Neutrophil (primary cell): ENCODE measurements at regions not wholly inside any gene's neighbourhood (a gene's known extent, or its start where the extent isn't known, plus 50 kb on each side); places are given as distances from the start of the nearest gene placed in this dataset.

Experiments
- H3K27ac ChIP-seq: fragments of 200-600 bp; sonication (generic); 2 replicates; pipeline ENCODE4 v1.5.1; 2016; ENCODE audit warnings: mild to moderate bottlenecking, moderate library complexity
- H3K27me3 ChIP-seq: fragments of 200-600 bp; sonication (generic); 2 replicates; pipeline ENCODE4 v1.6.0; 2016; ENCODE audit warnings: mild to moderate bottlenecking
- H3K36me3 ChIP-seq: fragments of 200-600 bp; sonication (generic); 2 replicates; pipeline ENCODE4 v1.5.1; 2017
- H3K4me1 ChIP-seq, 2 experiments: fragments of 200-600 bp in 1 of 2; sonication (generic) in 1 of 2; 1 replicate in 1 of 2; 2 replicates in 1 of 2; pipeline versions ENCODE4 v1.5.1 to v1.6.1; 2013 to 2016; ENCODE audit warnings: low read depth in 1 of 2, low read length in 1 of 2, mild to moderate bottlenecking in 1 of 2, moderate library complexity in 1 of 2; ENCODE audit not compliant: control insufficient read depth in 1 of 2, insufficient read depth in 1 of 2
- H3K4me3 ChIP-seq, 2 experiments: fragments of 200-600 bp in 1 of 2; sonication (generic) in 1 of 2; 1 replicate in 1 of 2; 2 replicates in 1 of 2; pipeline ENCODE4 v1.5.1; 2013 to 2016; ENCODE audit warnings: low read depth in 1 of 2, low read length in 1 of 2, mild to moderate bottlenecking in 1 of 2, moderate library complexity in 1 of 2
- H3K9me3 ChIP-seq: fragments of 200-600 bp; sonication (generic); 2 replicates; pipeline ENCODE4 v1.5.1; 2016
- CTCF ChIP-seq: fragments of 200-600 bp; sonication (generic); IDR thresholded peaks from 2 replicates; pipeline ENCODE4 v1.5.1; 2016; ENCODE audit warnings: antibody characterized with exemption

DNA sequence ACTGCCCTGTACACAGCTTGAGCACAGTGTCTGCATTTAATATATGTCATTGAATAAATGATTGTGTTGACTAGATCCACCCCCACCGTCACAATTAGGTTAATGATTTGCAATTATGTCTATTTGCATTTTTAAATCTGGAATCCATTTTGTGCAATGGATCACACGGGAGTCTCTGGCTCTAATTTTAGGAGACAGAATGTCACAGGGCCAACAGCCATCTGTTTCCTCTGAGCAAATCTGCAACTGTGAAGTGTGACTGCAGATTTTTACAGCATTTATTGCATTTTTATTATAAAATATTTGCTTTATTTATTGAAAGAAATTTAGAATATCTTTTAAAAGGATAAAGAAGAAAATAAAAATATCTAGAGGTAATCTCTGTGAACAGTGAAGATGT, 316.8 kb downstream of the HS3ST1 start:
- Histone ChIP-seq H3K4me1 (no peaks in the 10 kb centered on the region), H3K36me3 (no peaks in the 10 kb centered on the region), H3K9me3 (no peaks in the 10 kb centered on the region), H3K27ac (no peak overlapping the region), H3K4me3 (no peak overlapping the region), H3K27me3 (no peaks in the 10 kb centered on the region)
- TF ChIP-seq CTCF = no peak

- Histone ChIP-seq H3K4me1 (no peaks in the 10 kb centered on the region), H3K9me3 (no peaks in the 10 kb centered on the region), H3K27ac (no peak overlapping the region), H3K27me3 (no peaks in the 10 kb centered on the region), H3K4me3 (no peak overlapping the region), H3K36me3 (no peaks in the 10 kb centered on the region)
- TF ChIP-seq CTCF = no peak
Measured at GRCh38 chr4:11111370-11111769, 317.3 kb downstream of the HS3ST1 start.

- H3K27ac ChIP-seq = no peak overlapping the region
- no peaks in the 10 kb centered on the region for H3K9me3 ChIP-seq
- no peak overlapping the region for H3K4me3 ChIP-seq
- H3K4me1 ChIP-seq = no peaks in the 10 kb centered on the region
- H3K36me3 ChIP-seq = no peaks in the 10 kb centered on the region
- no peak for TF ChIP-seq CTCF
- no peaks in the 10 kb centered on the region for H3K27me3 ChIP-seq
Measured at GRCh38 chr4:11106759-11107158, 321.9 kb downstream of the HS3ST1 start.

DNA sequence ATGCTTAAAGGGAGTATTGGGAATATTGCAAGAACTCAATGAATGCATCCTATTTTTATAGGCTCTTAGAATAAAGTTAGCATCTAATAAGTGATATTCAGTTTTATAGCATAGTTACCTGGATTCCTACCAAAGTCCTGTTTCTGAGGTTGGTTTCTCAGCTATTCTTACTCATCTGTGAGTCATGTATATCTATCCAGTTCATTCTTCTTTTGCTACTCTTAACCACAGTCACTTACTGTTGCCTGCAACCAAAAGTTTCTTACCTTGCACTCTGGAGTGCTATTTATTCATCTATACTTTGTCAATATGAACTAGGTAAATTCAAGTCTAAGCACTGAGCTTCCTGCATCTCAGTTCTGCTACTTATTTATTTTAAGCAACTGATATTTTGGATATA, 322.5 kb downstream of the HS3ST1 start:
- H3K9me3 ChIP-seq = no peaks in the 10 kb centered on the region
- no peak overlapping the region for H3K27ac ChIP-seq
- H3K36me3 ChIP-seq = no peaks in the 10 kb centered on the region
- H3K4me3 ChIP-seq = no peak overlapping the region
- no peak for TF ChIP-seq CTCF
- no peaks in the 10 kb centered on the region for H3K27me3 ChIP-seq
- no peaks in the 10 kb centered on the region for H3K4me1 ChIP-seq

DNA sequence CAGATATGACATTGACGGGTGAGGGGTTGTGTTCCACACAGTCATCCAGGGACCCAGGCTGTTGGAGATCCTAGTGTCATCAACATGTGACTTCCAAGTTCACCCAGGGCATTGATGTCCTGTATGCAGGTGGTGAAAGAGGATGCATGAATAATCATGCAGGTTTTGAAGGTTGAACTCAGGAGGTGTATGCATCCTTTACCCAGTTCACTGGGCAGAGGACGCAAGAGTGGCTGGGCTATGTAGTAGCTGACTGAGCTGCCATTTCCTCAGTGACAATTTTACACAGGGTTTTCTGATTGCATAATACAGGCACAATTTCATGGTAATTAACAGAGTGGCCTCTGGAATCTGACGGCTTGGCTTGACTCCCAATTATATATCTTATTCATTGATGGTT, 323.0 kb downstream of the HS3ST1 start:
- Histone ChIP-seq H3K27ac (no peak overlapping the region), H3K36me3 (no peaks in the 10 kb centered on the region), H3K4me3 (no peak overlapping the region), H3K27me3 (no peaks in the 10 kb centered on the region), H3K4me1 (no peaks in the 10 kb centered on the region), H3K9me3 (no peaks in the 10 kb centered on the region)
- no peak for TF ChIP-seq CTCF

- Histone ChIP-seq H3K4me3 (no peak overlapping the region), H3K27me3 (no peaks in the 10 kb centered on the region), H3K36me3 (no peaks in the 10 kb centered on the region), H3K9me3 (no peaks in the 10 kb centered on the region), H3K4me1 (no peaks in the 10 kb centered on the region), H3K27ac (no peak overlapping the region)
- TF ChIP-seq CTCF = no peak
Measured at GRCh38 chr4:11098461-11098860, 330.2 kb downstream of the HS3ST1 start.
